ENCODE measurements at regions not wholly inside any gene's neighbourhood (a gene's known extent, or its start where the extent isn't known, plus 50 kb on each side); places are given as distances from the start of the nearest gene placed in this dataset.

- no peak for TF ChIP-seq POLR2AphosphoS5 (IDR thresholded peaks at IDR 0.05; ENCODE audit: low read depth, low read length)
- no peak for TF ChIP-seq REST (IDR thresholded peaks at IDR 0.05; ENCODE audit: insufficient read depth in 1 of 2, low read depth in 2 of 2, low read length in 2 of 2)
- no peak for TF ChIP-seq TAF1 (IDR thresholded peaks at IDR 0.05; ENCODE audit: borderline replicate concordance, insufficient read depth, low read length)
These were observed 847.7 kb downstream of the NCAM2 start for GRCh38 chr21:21845901-21846300.
